Spleen (tissue), 11 donors: ENCODE measurements at regions not wholly inside any gene's neighbourhood (a gene's known extent, or its start where the extent isn't known, plus 50 kb on each side); places are given as distances from the start of the nearest gene placed in this dataset.

Experiments
- DNase-seq: peaks from one replicate; pipeline ENCODE4 v3.0.0-alpha.2; 2020
- H3K27ac ChIP-seq, 8 donors: fragments of 200-600 bp; sonication (generic) in 7 of 8; 1 replicate in 4 of 8; 2 replicates in 4 of 8; pipeline versions ENCODE4 v1.5.0 to v1.8.0; 2016 to 2021; ENCODE audit warnings: inconsistent platforms in 4 of 8, mild to moderate bottlenecking in 4 of 8, moderate library complexity in 1 of 8
- H3K27me3 ChIP-seq, 7 donors: fragments of 200-600 bp; sonication (generic) in 6 of 7; replicated peaks in 1 of 7; 1 replicate in 4 of 7; 2 replicates in 3 of 7; pipeline versions ENCODE4 v1.5.0 to v1.8.0; 2016 to 2021; ENCODE audit warnings: inconsistent platforms in 3 of 7, mild to moderate bottlenecking in 1 of 7
- H3K36me3 ChIP-seq, 6 donors: fragments of 200-600 bp; sonication (generic) in 5 of 6; 1 replicate in 4 of 6; 2 replicates in 2 of 6; pipeline versions ENCODE4 v1.5.0 to v1.8.0; 2016 to 2021; ENCODE audit warnings: inconsistent platforms in 2 of 6
- H3K4me1 ChIP-seq, 6 donors: fragments of 200-600 bp; sonication (generic) in 5 of 6; 1 replicate in 3 of 6; 2 replicates in 3 of 6; pipeline versions ENCODE4 v1.5.0 to v1.8.0; 2016 to 2021; ENCODE audit warnings: inconsistent platforms in 3 of 6
- H3K4me3 ChIP-seq, 8 donors: fragments of 200-600 bp; sonication (generic) in 7 of 8; 1 replicate in 4 of 8; 2 replicates in 4 of 8; pipeline versions ENCODE4 v1.5.0 to v1.8.0; 2016 to 2021; ENCODE audit warnings: inconsistent platforms in 4 of 8, mild to moderate bottlenecking in 4 of 8, moderate library complexity in 2 of 8
- H3K9me3 ChIP-seq, 8 donors: fragments of 200-600 bp; sonication (generic) in 7 of 8; 1 replicate in 4 of 8; 2 replicates in 4 of 8; pipeline versions ENCODE4 v1.5.0 to v1.8.0; 2016 to 2021; ENCODE audit warnings: inconsistent platforms in 4 of 8
- CTCF ChIP-seq, 11 experiments: fragments of 200-600 bp in 7 of 11; fragments of 450-650 bp in 4 of 11; sonication (generic) in 4 of 11; IDR thresholded peaks in 8 of 11; conservative IDR thresholded peaks in 3 of 11; 1 replicate in 7 of 11; 2 replicates in 4 of 11; pipeline versions ENCODE4 v1.4.0 to v1.8.0; 2016 to 2021; ENCODE audit warnings: antibody characterized with exemption in 11 of 11, inconsistent platforms in 4 of 11, mild to moderate bottlenecking in 1 of 11
- POLR2A ChIP-seq, 3 donors: fragments of 450-650 bp; IDR thresholded peaks; one replicate each; pipeline ENCODE4 v1.5.1; 2017; ENCODE audit warnings: antibody characterized with exemption in 3 of 3, mild to moderate bottlenecking in 1 of 3
- POLR2AphosphoS5 ChIP-seq, 3 donors: sonication (generic); formaldehyde crosslinking; IDR thresholded peaks; one replicate each; pipeline ENCODE4 v1.5.1; 2017; ENCODE audit warnings: antibody characterized with exemption in 3 of 3
- WGBS, 5 donors: extraction: QIAGEN DNeasy Blood & Tissue Kit in 3 of 5; methylation state at CpG; one replicate each; pipeline versions ENCODE4 v1.1.5 to v1.1.7; 2013 to 2018; 5-methylcytosine and 5-hydroxymethylcytosine counted together
- intact Hi-C: fragments of 100-400 bp; cut with DNase I; formaldehyde crosslinking; loops from one replicate; pipeline ENCODE4 v1.15.0; 2023; ENCODE audit warnings: low total_unique reads
- donor health status: healthy with polysubstance abuse.
- donor health status: DM: no; HTN: no; CAD: no; lungs with moderate emphysema.
- donor health status: DM: no; HTN: no; CAD: no.
- donor health status: Bipolar disorder and iron deficiency.
- donor health status: healthy.
- donor health status: DM: no; HTN: no; CAD: no.
- donor health status: DM: yes; HTN: yes; CAD: no.

GRCh38 chr6:144888621-144889020, 603.5 kb downstream of the UTRN start:
- intact Hi-C loops, result no loop called here
- TF ChIP-seq CTCF (IDR thresholded peaks at IDR 0.05 in 8 of 11, conservative IDR thresholded peaks at IDR 0.05 in 3 of 11), result no peak
- no peak for TF ChIP-seq POLR2A (IDR thresholded peaks at IDR 0.05)
- TF ChIP-seq POLR2AphosphoS5 (IDR thresholded peaks at IDR 0.05), result no peak
- Histone ChIP-seq H3K27ac (no peak overlapping the region), H3K27me3 (peaks cover 0 to 5% (median 0%) of the 10 kb centered on the region in 7 donors), H3K4me1 (no peaks in the 10 kb centered on the region), H3K36me3 (no peaks in the 10 kb centered on the region), H3K4me3 (no peak overlapping the region), H3K9me3 (no peaks in the 10 kb centered on the region)
- 58 to 100% (median 74%) methylated on average over 1 of the region's 1 CpG for WGBS, 5 donors
- DNase-seq, result no peak

GRCh38 chr6:144893680-144894151, 608.6 kb downstream of the UTRN start:
- Histone ChIP-seq H3K27ac (no peak overlapping the region), H3K4me1 (no peaks in the 10 kb centered on the region), H3K4me3 (no peak overlapping the region), H3K36me3 (no peaks in the 10 kb centered on the region), H3K27me3 (no peaks in the 10 kb centered on the region), H3K9me3 (no peaks in the 10 kb centered on the region)
- WGBS, 5 donors, result 87 to 97% (median 91%) methylated on average over 2 of the region's 2 CpGs
- intact Hi-C loops, result no loop called here
- TF ChIP-seq POLR2AphosphoS5 (IDR thresholded peaks at IDR 0.05) (no peak), CTCF (IDR thresholded peaks at IDR 0.05 in 8 of 11, conservative IDR thresholded peaks at IDR 0.05 in 3 of 11) (no peak), POLR2A (IDR thresholded peaks at IDR 0.05) (no peak)
- DNase-seq, result no peak

- no peaks in the 10 kb centered on the region for H3K27me3 ChIP-seq
- H3K27ac ChIP-seq, result no peak overlapping the region
- no peak for DNase-seq
- intact Hi-C loops, result no loop called here
- 83 to 92% (median 88%) methylated on average over 2 of the region's 2 CpGs for WGBS, 5 donors
- H3K4me1 ChIP-seq, result no peaks in the 10 kb centered on the region
- no peaks in the 10 kb centered on the region for H3K36me3 ChIP-seq
- no peak overlapping the region for H3K4me3 ChIP-seq
- TF ChIP-seq CTCF (IDR thresholded peaks at IDR 0.05 in 8 of 11, conservative IDR thresholded peaks at IDR 0.05 in 3 of 11) (no peak), POLR2AphosphoS5 (IDR thresholded peaks at IDR 0.05) (no peak), POLR2A (IDR thresholded peaks at IDR 0.05) (no peak)
- no peaks in the 10 kb centered on the region for H3K9me3 ChIP-seq
Observed at GRCh38 chr6:144894240-144894639, 609.1 kb downstream of the UTRN start.

GRCh38 chr6:144895313-144896278, 610.5 kb downstream of the UTRN start:
- Histone ChIP-seq H3K27me3 (no peaks in the 10 kb centered on the region), H3K4me1 (no peaks in the 10 kb centered on the region), H3K4me3 (no peak overlapping the region), H3K36me3 (no peaks in the 10 kb centered on the region), H3K9me3 (no peaks in the 10 kb centered on the region), H3K27ac (no peak overlapping the region)
- no peak for TF ChIP-seq POLR2A (IDR thresholded peaks at IDR 0.05)
- TF ChIP-seq CTCF (IDR thresholded peaks at IDR 0.05 in 8 of 11, conservative IDR thresholded peaks at IDR 0.05 in 3 of 11), result no peak
- TF ChIP-seq POLR2AphosphoS5 (IDR thresholded peaks at IDR 0.05), result no peak
- 53 to 71% (median 62%) methylated on average over 8 of the region's 8 CpGs for WGBS, 5 donors
- no peak for DNase-seq
- intact Hi-C loops, result no loop called here
